Kasumi-1 (cell line): ENCODE measurements at regions not wholly inside any gene's neighbourhood (a gene's known extent, or its start where the extent isn't known, plus 50 kb on each side); places are given as distances from the start of the nearest gene placed in this dataset.
A peak's percentile ranks its signal among the peaks of the same experiment; 100 is the strongest.

ENCODE experiments used
- DNase-seq, 2 experiments: peaks; one replicate each; lab custom pipeline; 2025; lab: John Stamatoyannopoulos, UW

DNA sequence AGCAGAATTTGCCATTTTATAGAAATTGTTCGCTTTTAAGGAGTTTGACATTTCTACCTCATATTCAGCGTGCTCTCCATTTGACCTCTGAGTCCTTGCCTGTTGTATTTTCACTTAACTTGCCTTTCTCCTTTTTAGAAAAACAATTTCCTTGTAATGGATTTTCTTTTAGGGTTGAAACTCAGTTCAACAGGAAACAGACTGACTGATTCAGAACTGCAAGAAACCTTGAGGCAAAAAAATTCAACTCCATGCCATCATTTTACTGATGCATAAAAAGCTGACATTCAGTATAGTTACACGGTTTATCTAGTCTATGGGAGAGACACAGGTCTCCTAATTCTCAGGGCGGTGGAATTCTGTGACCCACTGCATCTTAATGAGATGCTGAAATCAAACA is 59.8 kb downstream of the MRPS30 start:
- DNase-seq = no peak

DNA sequence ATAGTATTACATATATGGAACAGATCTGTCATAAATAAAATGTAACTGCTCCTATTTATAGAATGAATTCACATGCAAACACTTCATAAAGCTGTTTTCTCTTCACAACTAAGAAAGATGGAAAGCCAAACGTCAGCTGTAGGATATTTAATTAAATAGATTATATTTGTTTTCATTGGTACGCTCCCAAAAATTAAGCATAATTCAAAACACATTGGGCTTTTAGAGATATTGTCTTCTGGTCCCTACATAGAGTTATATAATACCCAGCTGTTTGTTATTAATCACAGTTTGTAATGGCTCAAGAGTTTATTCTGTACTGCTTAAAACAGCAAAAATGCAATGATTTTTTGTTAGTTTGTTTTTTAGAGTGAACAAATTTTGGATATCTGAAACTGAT is 61.2 kb downstream of the MRPS30 start:
- DNase-seq = no peak

DNA sequence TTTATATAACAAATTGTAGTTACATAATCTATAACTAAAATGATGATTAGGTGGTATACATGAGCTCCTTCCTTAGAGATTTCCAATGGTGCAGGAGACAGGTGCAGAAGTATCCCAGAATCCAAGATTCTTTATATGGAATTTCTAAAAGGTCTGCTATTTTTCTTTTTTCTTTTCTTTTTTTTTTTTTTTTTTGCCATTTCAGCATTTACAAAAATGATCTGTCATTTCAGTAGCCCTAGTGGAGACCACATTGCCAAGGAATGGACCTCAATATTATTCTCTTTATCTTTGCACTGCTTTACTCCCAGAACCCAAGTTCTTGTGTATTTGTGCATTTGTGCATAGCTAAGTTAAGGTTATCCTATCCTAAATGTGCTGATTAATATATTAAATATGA is 61.7 kb downstream of the MRPS30 start:
- no peak for DNase-seq

DNA sequence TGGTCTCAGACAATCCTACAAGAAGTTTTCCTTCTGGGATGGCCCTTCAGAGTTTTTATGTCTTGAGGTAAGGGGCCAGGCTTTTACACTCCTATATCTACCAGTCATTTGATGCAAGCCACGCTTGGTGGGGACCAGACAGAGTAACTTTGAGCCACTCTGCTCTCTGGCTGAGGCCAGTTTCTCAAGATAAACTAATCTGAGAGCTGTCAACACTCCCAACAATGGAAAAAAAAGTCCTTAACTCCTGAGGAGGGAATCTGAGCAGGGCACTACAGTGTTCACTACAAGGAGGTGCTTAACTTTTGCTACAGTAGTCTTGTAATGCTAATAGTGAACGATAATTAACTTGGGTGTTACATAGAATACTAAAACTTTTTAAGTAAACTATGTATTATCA is 62.7 kb downstream of the MRPS30 start:
- DNase-seq = no peak

DNA sequence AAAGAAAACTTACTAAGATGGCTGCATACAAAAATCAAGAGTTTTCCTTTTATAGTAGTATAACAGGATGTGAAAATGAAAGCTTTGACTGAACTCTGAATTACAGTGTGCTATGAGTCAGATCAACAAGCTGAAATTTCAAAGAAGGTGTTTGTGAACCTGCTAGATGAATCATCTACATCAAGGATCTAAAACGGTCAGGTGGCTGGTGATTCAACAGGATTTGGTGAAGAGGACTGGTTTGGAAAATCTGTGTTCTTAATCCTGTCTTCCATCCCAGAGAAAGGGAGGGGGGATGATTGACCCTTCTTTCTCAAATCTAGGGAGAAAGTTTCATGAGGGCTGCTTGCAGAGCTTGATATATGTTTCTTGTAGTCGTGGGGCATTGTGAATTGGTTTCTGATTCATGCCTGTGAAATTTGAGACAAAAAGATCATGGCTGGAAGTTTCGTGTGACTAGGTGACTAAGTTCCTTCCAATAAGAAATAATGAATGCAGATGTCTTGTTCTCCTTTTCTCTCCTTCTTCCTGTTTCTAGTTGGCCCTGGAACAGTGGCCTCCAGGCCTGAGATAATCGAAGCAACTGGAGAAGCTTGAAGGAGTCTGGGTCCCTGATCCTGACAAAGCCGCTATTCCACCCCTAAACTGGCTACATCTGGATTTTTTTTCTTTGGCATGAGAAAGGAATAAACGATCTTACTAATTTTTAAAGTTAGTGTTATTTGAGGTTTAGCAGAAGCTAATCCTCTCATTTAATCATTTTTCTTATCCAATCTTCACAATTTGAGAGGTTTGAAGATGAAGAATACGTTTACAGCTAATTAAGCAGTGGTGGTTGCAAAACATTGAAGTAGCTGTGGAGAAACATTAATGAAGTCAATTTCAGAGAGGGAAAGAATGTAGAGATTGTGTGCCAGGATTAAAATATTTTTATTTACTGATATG is 67.2 kb downstream of the MRPS30 start:
- DNase-seq = peak; percentile 30 to 31

GRCh38 chr5:44881266-44881665 is 72.5 kb downstream of the MRPS30 start:
- DNase-seq = no peak

- no peak for DNase-seq
Measured at GRCh38 chr5:44884036-44884435, 75.3 kb downstream of the MRPS30 start.

DNA sequence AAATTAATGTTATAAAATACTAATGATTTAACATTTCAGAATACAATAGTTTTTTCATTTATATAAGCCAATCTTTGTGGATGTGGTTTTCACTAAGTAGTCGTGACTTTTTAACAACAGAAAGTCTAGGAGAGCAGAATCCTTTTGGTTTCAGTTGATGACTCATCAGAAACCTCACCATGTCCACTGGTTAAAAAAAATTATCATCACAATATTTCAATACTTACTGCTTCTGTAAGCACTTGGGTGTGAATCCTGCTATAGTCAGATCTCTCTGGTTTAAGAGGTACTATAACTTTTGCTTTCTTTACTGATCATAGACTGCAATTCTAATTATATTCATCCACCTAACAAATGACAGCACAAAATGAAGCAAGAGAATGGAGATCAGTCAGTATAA is 77.2 kb downstream of the MRPS30 start:
- peak in 1 of 2 experiments; percentile 21 for DNase-seq

DNA sequence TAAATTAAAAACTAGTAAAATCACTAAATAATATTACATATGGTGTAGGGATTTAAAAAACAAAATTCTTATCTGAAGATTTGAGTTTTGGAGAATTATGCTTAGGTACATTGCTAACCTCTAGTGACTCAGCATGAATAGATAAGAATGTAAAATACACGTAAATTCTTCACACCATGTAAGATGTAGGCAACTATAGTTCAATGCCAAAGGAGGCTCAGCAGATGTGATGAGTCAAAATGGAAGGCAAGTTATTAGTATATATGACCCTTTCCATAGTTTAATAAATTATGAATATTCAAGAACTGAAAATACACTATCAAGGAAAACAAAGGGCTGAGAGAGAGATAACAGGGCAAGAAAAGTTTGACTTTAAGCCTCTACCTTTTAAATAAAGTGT is 79.0 kb downstream of the MRPS30 start:
- DNase-seq = no peak

DNA sequence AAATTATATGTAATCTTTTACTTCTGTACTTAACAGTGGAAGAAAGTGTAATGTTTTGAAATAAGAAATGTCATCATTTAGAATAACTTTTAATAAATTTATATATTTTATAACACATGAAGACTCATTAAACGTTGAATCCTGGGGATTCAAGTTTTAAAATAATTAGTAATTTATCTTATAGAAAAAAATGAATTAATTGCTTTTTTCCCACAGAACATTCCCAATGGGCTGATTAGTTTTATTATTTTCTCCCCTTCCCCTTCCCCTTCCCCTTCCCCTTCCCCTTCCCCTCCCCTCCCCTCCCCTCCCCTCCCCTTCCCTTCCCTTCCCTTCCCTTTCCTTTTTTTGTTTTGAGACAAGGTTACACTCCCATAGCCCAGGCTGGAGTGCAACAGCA is 79.7 kb downstream of the MRPS30 start:
- DNase-seq = no peak

GRCh38 chr5:44891116-44891515 is 82.4 kb downstream of the MRPS30 start:
- no peak for DNase-seq

- no peak for DNase-seq
Measured at GRCh38 chr5:44900273-44900954, 91.7 kb downstream of the MRPS30 start.

DNA sequence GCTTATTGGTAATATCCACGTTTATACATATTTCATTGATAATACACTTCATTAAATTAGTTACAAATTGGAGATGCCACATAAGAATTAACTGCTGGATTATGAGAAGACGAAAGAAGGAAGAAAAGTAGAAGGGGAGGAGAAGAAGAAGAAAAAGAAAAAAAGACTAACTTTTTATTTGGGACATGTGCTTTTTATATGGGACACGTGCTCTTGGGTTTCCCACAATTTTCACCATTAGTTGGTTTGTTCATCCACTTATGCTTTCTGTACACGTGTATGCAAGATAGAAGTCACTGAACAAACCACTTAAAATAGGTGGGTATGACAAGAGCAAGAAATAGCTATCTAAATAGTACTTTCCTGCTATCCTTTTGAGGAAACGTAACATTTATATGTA is 98.6 kb downstream of the MRPS30 start:
- no peak for DNase-seq

DNA sequence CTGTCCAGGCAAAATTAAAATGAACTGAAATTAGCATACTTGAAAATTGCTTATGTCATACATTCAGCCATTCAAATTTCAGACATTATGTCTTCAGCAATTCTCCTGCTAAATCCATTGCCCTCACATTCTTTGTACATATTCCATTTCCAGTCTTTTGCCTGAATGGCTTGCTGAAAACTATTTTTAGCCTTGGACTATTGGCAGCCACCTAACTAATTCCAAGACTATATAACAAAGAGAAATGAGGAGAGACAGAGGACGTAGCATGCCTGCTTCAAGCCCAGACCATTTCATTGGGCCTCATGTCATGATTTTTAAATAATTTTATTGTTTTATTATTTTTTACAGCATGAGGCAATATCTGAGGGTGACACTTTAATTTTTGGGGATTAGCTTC is 100.3 kb downstream of the MRPS30 start:
- no peak for DNase-seq

DNA sequence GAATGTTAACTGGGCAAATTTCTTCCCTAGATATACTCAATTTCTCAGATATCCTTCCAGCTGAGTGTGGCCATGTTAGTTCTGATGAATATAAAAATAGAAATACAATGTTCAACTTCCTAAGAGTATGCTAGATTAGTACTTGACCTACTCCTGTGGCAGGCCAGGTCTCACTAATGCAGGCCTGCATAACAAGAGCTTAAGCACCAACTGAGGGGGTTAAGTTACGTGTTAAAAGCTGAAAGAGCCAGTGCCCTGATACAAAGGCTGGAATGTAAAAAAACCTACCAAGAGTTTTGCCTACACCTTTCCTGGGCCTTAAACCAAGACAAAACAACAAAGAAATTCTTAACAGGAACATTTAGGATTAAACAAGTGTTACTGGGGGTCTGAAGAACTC is 102.8 kb downstream of the MRPS30 start:
- DNase-seq = no peak

DNA sequence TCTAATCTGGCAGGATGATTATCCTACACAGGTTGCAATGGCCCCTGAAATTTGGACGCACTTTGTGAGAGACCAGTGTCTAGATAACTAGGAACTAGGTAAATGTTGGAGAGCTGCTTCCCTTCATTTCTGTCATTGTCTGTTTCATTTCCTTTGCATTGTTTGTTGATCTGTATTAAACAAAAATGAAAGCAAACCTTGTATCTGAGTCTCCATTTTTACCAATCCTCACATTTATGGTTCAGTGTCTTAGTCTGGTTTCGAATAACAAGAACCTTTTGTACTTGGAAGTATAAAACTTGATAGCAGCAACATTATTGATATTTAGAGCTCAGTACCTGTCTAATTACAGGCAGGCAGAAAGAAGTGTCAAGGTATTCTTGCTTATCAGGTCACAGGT is 105.5 kb downstream of the MRPS30 start:
- no peak for DNase-seq

GRCh38 chr5:44919560-44919959 is 110.8 kb downstream of the MRPS30 start:
- no peak for DNase-seq

GRCh38 chr5:44927115-44927733 is 118.5 kb downstream of the MRPS30 start:
- no peak for DNase-seq

DNA sequence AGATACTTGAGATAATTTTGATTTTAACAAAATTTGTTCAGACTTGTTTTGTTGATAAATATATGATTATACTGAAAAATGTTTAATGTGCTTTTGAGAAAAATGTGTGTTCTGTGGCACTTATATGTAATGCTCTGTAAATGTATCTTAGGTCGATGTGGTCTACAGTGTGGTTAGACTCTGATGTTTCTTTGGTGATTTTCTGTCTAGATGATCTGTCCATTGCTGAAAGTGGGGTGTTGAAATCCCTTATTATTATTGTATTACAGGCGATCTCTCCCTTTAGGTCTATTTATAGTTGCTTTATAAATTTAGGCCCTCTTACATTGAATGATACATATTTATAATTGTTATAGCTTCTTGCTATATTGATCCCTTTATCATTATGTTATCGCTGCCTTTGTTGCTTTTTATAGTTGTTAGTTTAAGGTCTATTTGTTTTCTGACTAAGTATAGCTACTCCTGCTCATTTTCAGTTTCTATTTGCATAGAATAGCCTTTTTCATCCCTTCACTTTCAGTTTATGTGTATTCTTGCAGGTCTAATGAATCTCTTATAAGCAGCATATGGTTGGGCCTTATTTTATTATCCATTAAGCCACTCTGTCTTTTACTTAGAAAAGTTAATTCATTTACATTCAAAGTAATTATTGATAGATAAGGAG is 124.3 kb downstream of the MRPS30 start:
- no peak for DNase-seq

GRCh38 chr5:44933686-44934085 is 124.9 kb downstream of the MRPS30 start:
- no peak for DNase-seq

- DNase-seq = peak; percentile 41 to 47
Measured at GRCh38 chr5:44935262-44935661, 126.5 kb downstream of the MRPS30 start.

- DNase-seq = no peak
Measured at GRCh38 chr5:44935871-44936270, 127.1 kb downstream of the MRPS30 start.
